SH-SY5Y (cell line): ENCODE measurements at regions not wholly inside any gene's neighbourhood (a gene's known extent, or its start where the extent isn't known, plus 50 kb on each side); places are given as distances from the start of the nearest gene placed in this dataset.

Source experiments
- GATA2 ChIP-seq: IDR thresholded peaks from 2 replicates; pipeline ENCODE4 v1.6.1; 2011; ENCODE audit warnings: mild to moderate bottlenecking, low read depth, low read length
- GATA3 ChIP-seq: IDR thresholded peaks from 2 replicates; pipeline ENCODE4 v1.6.1; 2011; ENCODE audit warnings: low read depth, mild to moderate bottlenecking, low read length, moderate library complexity

GRCh38 chr11:112790286-112790685 lies 170.9 kb upstream of the NCAM1 start:
- no peak for TF ChIP-seq GATA2
- TF ChIP-seq GATA3, result no peak
